ENCODE measurements at regions not wholly inside any gene's neighbourhood (a gene's known extent, or its start where the extent isn't known, plus 50 kb on each side); places are given as distances from the start of the nearest gene placed in this dataset.

DNA sequence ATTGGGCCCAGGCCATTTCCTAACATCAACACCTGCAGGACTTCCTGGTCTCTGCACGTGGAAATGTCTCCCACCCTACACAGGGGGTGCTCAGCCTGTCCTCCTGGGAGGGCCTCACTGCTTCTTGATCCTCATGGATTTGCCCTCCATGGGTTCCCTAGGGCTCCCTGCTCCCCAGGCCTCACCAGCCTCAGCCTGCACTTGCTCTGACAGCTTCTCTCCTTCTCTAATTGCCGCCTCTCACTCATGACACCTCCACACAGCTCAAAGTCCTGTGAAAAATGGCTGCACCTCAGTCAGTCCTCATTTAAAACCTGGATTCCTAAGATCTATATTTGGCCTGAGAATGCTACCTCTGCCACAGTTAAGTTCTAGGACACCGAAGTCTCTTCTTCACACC is 130.6 kb downstream of the PXDC1 start:
- Histone ChIP-seq H3K27me3 (ENCODE audit: control insufficient read depth, insufficient read depth, low read length) (peaks cover 5% of the 10 kb centered on the region), H3K4me3 (ENCODE audit: low read depth, low read length) (no peak overlapping the region), H3K36me3 (ENCODE audit: control insufficient read depth, insufficient read depth, low read length) (no peaks in the 10 kb centered on the region)
- TF ChIP-seq, protein P1, sequence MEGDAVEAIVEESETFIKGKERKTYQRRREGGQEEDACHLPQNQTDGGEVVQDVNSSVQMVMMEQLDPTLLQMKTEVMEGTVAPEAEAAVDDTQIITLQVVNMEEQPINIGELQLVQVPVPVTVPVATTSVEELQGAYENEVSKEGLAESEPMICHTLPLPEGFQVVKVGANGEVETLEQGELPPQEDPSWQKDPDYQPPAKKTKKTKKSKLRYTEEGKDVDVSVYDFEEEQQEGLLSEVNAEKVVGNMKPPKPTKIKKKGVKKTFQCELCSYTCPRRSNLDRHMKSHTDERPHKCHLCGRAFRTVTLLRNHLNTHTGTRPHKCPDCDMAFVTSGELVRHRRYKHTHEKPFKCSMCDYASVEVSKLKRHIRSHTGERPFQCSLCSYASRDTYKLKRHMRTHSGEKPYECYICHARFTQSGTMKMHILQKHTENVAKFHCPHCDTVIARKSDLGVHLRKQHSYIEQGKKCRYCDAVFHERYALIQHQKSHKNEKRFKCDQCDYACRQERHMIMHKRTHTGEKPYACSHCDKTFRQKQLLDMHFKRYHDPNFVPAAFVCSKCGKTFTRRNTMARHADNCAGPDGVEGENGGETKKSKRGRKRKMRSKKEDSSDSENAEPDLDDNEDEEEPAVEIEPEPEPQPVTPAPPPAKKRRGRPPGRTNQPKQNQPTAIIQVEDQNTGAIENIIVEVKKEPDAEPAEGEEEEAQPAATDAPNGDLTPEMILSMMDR (IDR thresholded peaks at IDR 0.05; ENCODE audit: insufficient read depth, low read length, severe bottlenecking): no peak
- no peak for FAIRE-seq
- no peak for DNase-seq (ENCODE audit: low read depth)

DNA sequence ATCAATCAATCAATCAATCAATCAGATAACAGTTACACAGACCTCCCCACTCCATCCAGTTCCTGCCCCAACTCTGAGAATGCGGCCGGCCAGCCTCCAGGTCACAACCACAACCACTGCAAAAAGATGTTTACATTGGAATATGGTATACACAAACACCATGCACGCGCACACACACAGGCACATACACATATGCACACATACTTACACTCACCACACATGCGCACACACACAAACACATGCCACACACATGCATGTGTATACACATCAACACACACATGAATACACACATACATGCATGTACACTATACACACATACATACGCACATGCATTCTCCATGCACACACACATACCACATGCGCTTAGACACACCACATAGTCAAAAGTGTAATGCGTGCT is 131.1 kb downstream of the PXDC1 start:
- FAIRE-seq: peak; percentile 94
- peaks cover 5% of the 10 kb centered on the region for H3K27me3 ChIP-seq (ENCODE audit: control insufficient read depth, insufficient read depth, low read length)
- no peak overlapping the region for H3K4me3 ChIP-seq (ENCODE audit: low read depth, low read length)
- no peaks in the 10 kb centered on the region for H3K36me3 ChIP-seq (ENCODE audit: control insufficient read depth, insufficient read depth, low read length)
- DNase-seq (ENCODE audit: low read depth): no peak
- TF ChIP-seq, protein P1 (IDR thresholded peaks at IDR 0.05; ENCODE audit: insufficient read depth, low read length, severe bottlenecking): no peak

DNA sequence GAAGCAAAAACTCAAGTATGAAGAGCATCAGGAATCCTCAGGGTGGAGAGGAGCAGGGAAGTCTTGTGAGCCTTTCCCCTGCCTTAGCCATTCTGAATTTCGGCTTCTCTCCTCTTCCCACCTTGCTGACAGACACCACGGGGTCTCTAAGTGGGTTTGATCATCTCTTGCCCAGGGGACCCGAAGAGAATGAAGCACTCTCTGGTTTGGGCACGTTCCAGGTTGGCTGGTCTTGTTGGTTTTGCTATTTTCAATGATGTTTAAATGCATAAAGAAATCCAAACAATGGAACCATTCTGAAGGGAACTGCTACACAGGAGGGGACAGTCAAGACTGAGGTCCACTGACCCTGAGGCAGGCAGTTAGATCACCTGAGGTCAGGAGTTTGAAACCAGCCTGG is 131.7 kb downstream of the PXDC1 start:
- Histone ChIP-seq H3K27me3 (ENCODE audit: control insufficient read depth, insufficient read depth, low read length) (peaks cover 5% of the 10 kb centered on the region), H3K4me3 (ENCODE audit: low read depth, low read length) (no peak overlapping the region), H3K36me3 (ENCODE audit: control insufficient read depth, insufficient read depth, low read length) (no peaks in the 10 kb centered on the region)
- DNase-seq (ENCODE audit: low read depth) (no peak), FAIRE-seq (no peak)
- TF ChIP-seq, protein P1 (IDR thresholded peaks at IDR 0.05; ENCODE audit: insufficient read depth, low read length, severe bottlenecking): no peak

DNA sequence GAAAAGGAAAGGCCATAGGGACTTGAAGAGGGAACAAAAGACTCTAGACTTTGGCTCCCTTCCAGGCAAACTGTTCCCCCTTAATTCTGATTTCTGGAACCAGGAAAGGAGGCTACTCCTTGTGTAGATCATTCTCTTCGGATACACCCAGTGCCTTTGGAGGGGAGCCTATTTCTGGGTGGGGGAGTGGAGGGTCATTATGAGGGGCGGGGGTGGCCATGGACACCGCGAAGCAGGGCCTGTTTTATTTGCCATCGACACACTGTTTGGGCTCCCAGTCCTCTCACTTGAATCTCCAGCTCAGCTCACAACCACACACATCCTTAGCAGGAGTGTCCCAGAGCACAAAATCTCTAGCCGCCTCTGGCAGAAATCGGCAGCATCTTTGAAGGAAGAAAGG is 132.3 kb downstream of the PXDC1 start:
- H3K4me3 ChIP-seq (ENCODE audit: low read depth, low read length): no peak overlapping the region
- TF ChIP-seq, protein P1 (IDR thresholded peaks at IDR 0.05; ENCODE audit: insufficient read depth, low read length, severe bottlenecking): no peak
- peaks cover 2% of the 10 kb centered on the region for H3K27me3 ChIP-seq (ENCODE audit: control insufficient read depth, insufficient read depth, low read length)
- no peak for DNase-seq (ENCODE audit: low read depth)
- no peaks in the 10 kb centered on the region for H3K36me3 ChIP-seq (ENCODE audit: control insufficient read depth, insufficient read depth, low read length)
- FAIRE-seq: no peak

DNA sequence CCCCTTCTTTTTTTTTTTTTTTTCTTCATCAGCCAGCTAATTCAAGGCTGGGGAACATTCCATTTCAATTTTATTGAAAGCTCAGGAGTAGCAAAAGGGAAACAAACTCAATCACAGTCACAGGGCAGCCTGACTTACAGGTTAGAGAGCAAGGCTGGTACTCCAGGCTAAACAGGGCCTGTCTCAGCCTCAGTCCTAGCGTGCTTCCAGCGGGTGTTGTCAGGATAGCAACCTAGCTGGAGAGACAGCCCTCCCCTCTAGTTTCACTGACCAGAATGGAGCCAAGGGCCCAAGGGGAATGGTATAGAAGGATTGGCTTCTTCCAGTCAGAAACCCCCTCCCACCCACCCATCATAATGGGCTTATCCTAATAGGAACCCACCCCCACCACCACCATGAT is 132.9 kb downstream of the PXDC1 start:
- Histone ChIP-seq H3K36me3 (ENCODE audit: control insufficient read depth, insufficient read depth, low read length) (no peaks in the 10 kb centered on the region), H3K27me3 (ENCODE audit: control insufficient read depth, insufficient read depth, low read length) (peaks cover 1% of the 10 kb centered on the region), H3K4me3 (ENCODE audit: low read depth, low read length) (no peak overlapping the region)
- FAIRE-seq (no peak), DNase-seq (ENCODE audit: low read depth) (no peak)
- TF ChIP-seq, protein P1 (IDR thresholded peaks at IDR 0.05; ENCODE audit: insufficient read depth, low read length, severe bottlenecking): no peak

DNA sequence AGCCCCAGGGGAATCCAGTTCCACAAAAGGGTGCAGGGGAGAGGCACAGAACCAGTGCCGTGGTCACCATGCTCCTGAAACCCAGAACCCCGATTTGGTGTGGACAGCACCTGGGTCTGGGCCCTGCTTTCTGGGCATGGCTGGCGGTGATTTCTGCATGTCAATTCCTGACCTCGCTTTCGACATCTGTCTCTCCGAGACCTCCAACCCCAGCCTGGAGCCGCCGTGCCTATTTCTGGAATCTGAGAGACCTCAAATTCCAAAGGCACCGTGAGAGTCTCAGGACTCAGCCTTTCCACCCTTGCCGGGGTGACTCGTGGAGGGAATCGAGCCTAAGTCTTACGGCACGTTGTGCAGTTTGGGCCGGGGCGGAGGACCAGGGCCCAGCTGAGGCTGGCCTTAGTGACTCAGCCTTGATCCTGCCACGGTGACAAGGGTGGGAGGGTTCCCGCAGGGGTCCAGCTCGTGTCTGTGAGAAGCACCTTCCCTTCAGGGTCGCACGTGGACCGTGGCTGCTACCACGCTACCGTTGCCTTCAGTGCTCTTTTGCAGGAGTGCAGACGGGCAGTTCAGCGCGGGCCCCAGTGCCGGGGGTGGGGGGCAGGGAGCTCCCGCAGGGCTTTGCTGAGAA is 133.7 kb downstream of the PXDC1 start:
- TF ChIP-seq, protein P1 (IDR thresholded peaks at IDR 0.05; ENCODE audit: insufficient read depth, low read length, severe bottlenecking): no peak
- no peaks in the 10 kb centered on the region for H3K27me3 ChIP-seq (ENCODE audit: control insufficient read depth, insufficient read depth, low read length)

More for the DNA sequence above, 133.7 kb downstream of the PXDC1 start:
- FAIRE-seq: no peak
- no peak overlapping the region for H3K4me3 ChIP-seq (ENCODE audit: low read depth, low read length)
- no peaks in the 10 kb centered on the region for H3K36me3 ChIP-seq (ENCODE audit: control insufficient read depth, insufficient read depth, low read length)
- no peak for DNase-seq (ENCODE audit: low read depth)

All from bronchial epithelial cell (primary cell).